Aorta (tissue), 5 donors: ENCODE measurements at regions not wholly inside any gene's neighbourhood (a gene's known extent, or its start where the extent isn't known, plus 50 kb on each side); places are given as distances from the start of the nearest gene placed in this dataset.

Experiments
- ATAC-seq: fragments of 200-7000 bp; cut with Tn5 transposase; one replicate; pipeline ENCODE4 v1.9.1; 2022; ENCODE audit warnings: moderate library complexity; ENCODE audit not compliant: low FRiP score
- DNase-seq, 2 donors: peaks; one replicate each; pipeline ENCODE4 v3.0.0-alpha.2; 2020
- H3K27ac ChIP-seq, 2 donors: one replicate each; pipeline ENCODE4 v1.5.1; 2013; ENCODE audit warnings: low read length in 2 of 2, mild to moderate bottlenecking in 2 of 2, moderate library complexity in 2 of 2, control low read depth in 1 of 2, inconsistent platforms in 1 of 2, low read depth in 1 of 2
- H3K27me3 ChIP-seq, 2 donors: one replicate each; pipeline ENCODE4 v1.6.1; 2013; ENCODE audit warnings: control low read depth in 1 of 2, low read length in 1 of 2, mild to moderate bottlenecking in 1 of 2, moderate library complexity in 1 of 2; ENCODE audit not compliant: insufficient read depth in 2 of 2, control insufficient read depth in 1 of 2
- H3K36me3 ChIP-seq, 2 donors: one replicate each; pipeline ENCODE4 v1.6.1; 2013; ENCODE audit warnings: control low read depth in 1 of 2, low read length in 1 of 2, mild to moderate bottlenecking in 1 of 2; ENCODE audit not compliant: insufficient read depth in 2 of 2, control insufficient read depth in 1 of 2
- H3K4me1 ChIP-seq, 2 donors: one replicate each; pipeline ENCODE4 v1.6.1; 2013; ENCODE audit warnings: low read length in 2 of 2, control low read depth in 1 of 2, mild to moderate bottlenecking in 1 of 2, moderate library complexity in 1 of 2; ENCODE audit not compliant: insufficient read depth in 2 of 2, control insufficient read depth in 1 of 2
- H3K4me3 ChIP-seq, 2 donors: one replicate each; pipeline ENCODE4 v1.5.1; 2013; ENCODE audit warnings: low read length in 2 of 2, control low read depth in 1 of 2, mild to moderate bottlenecking in 1 of 2
- H3K9me3 ChIP-seq: one replicate; pipeline ENCODE4 v1.6.1; 2013; ENCODE audit warnings: mild to moderate bottlenecking, low read length; ENCODE audit not compliant: control insufficient read depth
- WGBS, 2 donors: extraction: QIAGEN DNeasy Blood & Tissue Kit; methylation state at CpG; one replicate each; pipeline ENCODE4 v1.1.7; 2013; 5-methylcytosine and 5-hydroxymethylcytosine counted together
- intact Hi-C, 2 donors: fragments of 100-400 bp; cut with DNase I; formaldehyde crosslinking; loops; one replicate each; pipeline versions ENCODE4 v1.14.2 to v1.15.0; 2022
- donor health status: healthy with polysubstance abuse.
- donor health status: Bipolar disorder and iron deficiency.
- donor health status: DM: no; HTN: no; CAD: no.
- donor health status: DM: no; HTN: no; CAD: no.
- donor health status: DM: yes; HTN: yes; CAD: no.

DNA sequence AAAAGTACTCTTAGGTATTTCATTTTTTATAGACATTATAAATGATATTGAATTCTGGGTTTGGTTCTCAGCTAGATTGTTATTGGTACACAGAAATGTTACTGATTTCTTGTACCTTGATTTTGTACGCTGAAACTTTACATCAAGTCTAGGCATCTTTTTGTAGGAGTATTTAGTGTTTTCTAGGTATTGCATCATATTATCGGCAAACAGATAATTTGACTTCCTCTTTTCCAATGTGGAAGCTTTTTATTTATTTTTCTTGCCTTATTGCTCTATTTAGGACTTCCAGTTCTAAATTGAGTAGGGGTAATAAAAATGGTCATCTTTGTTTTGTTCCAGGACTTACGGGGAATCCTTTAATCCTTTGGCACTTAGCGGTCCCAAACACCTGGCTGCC is 676.6 kb upstream of the CCDC179 start:
- intact Hi-C loops, result no loop called here
- H3K36me3 ChIP-seq, result no peaks in the 10 kb centered on the region
- H3K9me3 ChIP-seq, result peaks cover 2% of the 10 kb centered on the region
- H3K27me3 ChIP-seq, result no peaks in the 10 kb centered on the region
- H3K4me1 ChIP-seq, result no peaks in the 10 kb centered on the region
- no peak overlapping the region for H3K27ac ChIP-seq
- DNase-seq, result no peak
- H3K4me3 ChIP-seq, result no peak overlapping the region
- 90 to 97% methylated on average over 4 of the region's 4 CpGs for WGBS, 2 donors
- ATAC-seq, result no peak

- peaks cover 2% of the 10 kb centered on the region for H3K9me3 ChIP-seq
- WGBS, 2 donors, result 82 to 95% methylated on average over 5 of the region's 5 CpGs
- H3K27ac ChIP-seq, result no peak overlapping the region
- ATAC-seq (no peak), DNase-seq (no peak)
- intact Hi-C loops, result no loop called here
- no peak overlapping the region for H3K4me3 ChIP-seq
- H3K27me3 ChIP-seq, result no peaks in the 10 kb centered on the region
- H3K4me1 ChIP-seq, result no peaks in the 10 kb centered on the region
- H3K36me3 ChIP-seq, result no peaks in the 10 kb centered on the region
Measured at GRCh38 chr11:23539556-23539955, 679.3 kb upstream of the CCDC179 start.

DNA sequence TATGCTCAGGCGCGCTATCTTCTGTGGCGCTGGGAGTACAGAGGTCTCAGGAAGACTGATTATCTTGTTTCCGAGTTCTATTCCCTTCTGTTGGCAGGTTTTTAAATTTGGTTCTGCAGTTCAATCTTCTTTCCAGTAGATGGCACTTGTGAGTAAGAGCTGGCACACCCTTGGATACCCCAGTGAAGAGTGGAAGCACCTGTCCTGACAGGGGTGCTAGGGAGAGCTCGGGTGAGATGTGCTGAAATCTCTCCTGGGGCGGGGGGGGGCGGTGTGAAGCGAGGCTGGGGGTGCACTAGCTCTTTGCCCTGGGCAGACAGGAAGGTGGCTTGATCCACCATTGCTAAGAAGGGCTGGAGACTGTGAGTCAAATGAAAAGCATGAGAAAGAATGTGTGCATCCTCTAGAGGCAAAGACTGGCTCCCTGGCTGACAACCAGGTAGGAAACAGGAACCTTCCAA is 679.9 kb upstream of the CCDC179 start:
- no peaks in the 10 kb centered on the region for H3K27me3 ChIP-seq
- peak; percentile 52 for ATAC-seq
- WGBS, 2 donors, result 5 to 14% methylated on average over 8 of the region's 8 CpGs
- no peaks in the 10 kb centered on the region for H3K36me3 ChIP-seq
- no peak overlapping the region for H3K4me3 ChIP-seq
- intact Hi-C loops, result no loop called here
- no peak for DNase-seq
- H3K27ac ChIP-seq, result no peak overlapping the region
- H3K9me3 ChIP-seq, result peaks cover 2% of the 10 kb centered on the region
- H3K4me1 ChIP-seq, result no peaks in the 10 kb centered on the region

DNA sequence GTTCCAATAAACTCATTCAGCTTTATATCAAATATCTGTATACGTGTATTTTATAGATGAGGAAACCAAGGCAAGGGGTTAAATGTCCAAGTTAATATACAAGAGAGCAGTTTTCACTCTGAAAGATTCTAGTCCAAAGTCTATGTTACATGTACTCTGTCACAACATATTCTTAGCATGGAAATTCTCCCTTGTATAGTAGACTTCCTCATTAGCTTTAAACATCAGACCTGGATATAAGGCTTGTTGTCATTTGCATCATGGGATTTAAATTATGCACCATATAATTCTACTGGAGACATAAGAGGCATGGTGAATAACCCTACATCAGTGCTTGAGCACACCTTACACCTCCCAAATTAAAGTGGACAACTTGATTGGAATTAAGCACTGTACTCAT is 681.9 kb upstream of the CCDC179 start:
- Histone ChIP-seq H3K27me3 (no peaks in the 10 kb centered on the region), H3K27ac (no peak overlapping the region), H3K4me3 (no peak overlapping the region), H3K9me3 (peaks cover under 1% of the 10 kb centered on the region), H3K4me1 (no peaks in the 10 kb centered on the region), H3K36me3 (no peaks in the 10 kb centered on the region)
- 87 to 93% methylated on average over 1 of the region's 1 CpG for WGBS, 2 donors
- intact Hi-C loops, result no loop called here
- no peak for ATAC-seq
- no peak for DNase-seq

GRCh38 chr11:23542816-23543215 is 682.5 kb upstream of the CCDC179 start:
- no peaks in the 10 kb centered on the region for H3K9me3 ChIP-seq
- ATAC-seq, result no peak
- no peak for DNase-seq
- no peaks in the 10 kb centered on the region for H3K4me1 ChIP-seq
- H3K4me3 ChIP-seq, result no peak overlapping the region
- H3K27ac ChIP-seq, result no peak overlapping the region
- intact Hi-C loops, result no loop called here
- 73 to 79% methylated on average over 3 of the region's 3 CpGs for WGBS, 2 donors
- H3K36me3 ChIP-seq, result no peaks in the 10 kb centered on the region
- no peaks in the 10 kb centered on the region for H3K27me3 ChIP-seq

- no peaks in the 10 kb centered on the region for H3K4me1 ChIP-seq
- ATAC-seq (no peak), DNase-seq (no peak)
- H3K36me3 ChIP-seq, result no peaks in the 10 kb centered on the region
- intact Hi-C loops, result no loop called here
- H3K27ac ChIP-seq, result no peak overlapping the region
- WGBS, 2 donors, result 61 to 87% methylated on average over 3 of the region's 3 CpGs
- H3K9me3 ChIP-seq, result no peaks in the 10 kb centered on the region
- H3K27me3 ChIP-seq, result no peaks in the 10 kb centered on the region
- H3K4me3 ChIP-seq, result no peak overlapping the region
Measured at GRCh38 chr11:23543651-23544222, 683.5 kb upstream of the CCDC179 start.

- DNase-seq, result no peak
- no peak for ATAC-seq
Measured at GRCh38 chr11:23551706-23552105, 691.4 kb upstream of the CCDC179 start.

DNA sequence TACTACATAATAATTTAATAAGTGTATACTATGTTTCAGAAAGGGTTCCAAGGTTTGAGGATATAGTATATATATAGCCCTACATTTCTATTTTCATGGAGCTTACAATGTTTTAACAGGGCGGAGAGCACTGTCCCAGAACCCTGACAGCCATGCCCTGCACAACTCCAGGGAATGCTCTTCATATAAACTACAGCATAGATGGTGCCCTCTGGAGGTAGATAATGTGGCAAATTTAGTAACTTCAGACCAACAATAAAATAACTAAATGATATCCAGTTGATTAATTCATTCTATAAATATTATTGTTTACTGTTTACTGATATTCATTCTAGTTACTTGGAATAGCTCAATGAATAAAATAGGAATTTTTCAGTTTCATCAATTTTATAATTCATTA is 693.7 kb upstream of the CCDC179 start:
- Histone ChIP-seq H3K4me3 (no peak overlapping the region), H3K36me3 (no peaks in the 10 kb centered on the region), H3K27ac (no peak overlapping the region), H3K27me3 (no peaks in the 10 kb centered on the region), H3K9me3 (no peaks in the 10 kb centered on the region), H3K4me1 (no peaks in the 10 kb centered on the region)
- ATAC-seq (no peak), DNase-seq (no peak)
- 85 to 93% methylated on average over 1 of the region's 1 CpG for WGBS, 2 donors
- intact Hi-C loops, result no loop called here

More at GRCh38 chr11:23551706-23552105, 691.4 kb upstream of the CCDC179 start:
- no peaks in the 10 kb centered on the region for H3K9me3 ChIP-seq
- intact Hi-C loops, result no loop called here
- no peak overlapping the region for H3K4me3 ChIP-seq
- 96 to 97% methylated on average over 1 of the region's 1 CpG for WGBS, 2 donors
- H3K27me3 ChIP-seq, result no peaks in the 10 kb centered on the region
- H3K27ac ChIP-seq, result no peak overlapping the region
- H3K36me3 ChIP-seq, result no peaks in the 10 kb centered on the region
- no peaks in the 10 kb centered on the region for H3K4me1 ChIP-seq

GRCh38 chr11:23555085-23555484 is 694.8 kb upstream of the CCDC179 start:
- WGBS, 2 donors, result 67 to 78% methylated on average over 1 of the region's 1 CpG
- ATAC-seq (no peak), DNase-seq (no peak)
- intact Hi-C loops, result no loop called here
- no peak overlapping the region for H3K27ac ChIP-seq
- H3K9me3 ChIP-seq, result no peaks in the 10 kb centered on the region
- no peak overlapping the region for H3K4me3 ChIP-seq
- no peaks in the 10 kb centered on the region for H3K36me3 ChIP-seq
- H3K4me1 ChIP-seq, result no peaks in the 10 kb centered on the region
- no peaks in the 10 kb centered on the region for H3K27me3 ChIP-seq
